ENCODE measurements at regions not wholly inside any gene's neighbourhood (a gene's known extent, or its start where the extent isn't known, plus 50 kb on each side); places are given as distances from the start of the nearest gene placed in this dataset.

DNA sequence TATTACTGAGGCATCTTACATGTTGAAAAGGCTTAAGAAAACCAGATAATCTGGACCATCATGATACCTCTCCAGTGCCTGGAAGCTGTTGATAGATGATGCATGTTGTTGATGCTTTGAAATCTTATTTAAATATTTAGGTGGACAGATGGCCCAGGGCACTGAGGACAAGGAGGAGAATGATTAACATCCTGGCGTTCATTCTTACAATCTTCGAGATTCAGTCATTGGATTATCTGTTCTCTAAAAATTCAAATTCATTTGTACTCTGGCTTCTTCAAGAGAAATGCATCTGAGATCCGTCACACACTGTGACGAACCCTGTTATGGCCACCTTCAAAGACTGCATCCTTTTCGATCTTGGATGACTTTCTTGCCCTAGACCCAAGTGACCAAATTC, 121.3 kb upstream of the IGF1 start:
- 65 to 69% methylated on average over 4 to 5 of the region's 5 CpGs for WGBS, 2 donors (ENCODE audit: low coverage in 1 of 2)
- no peak overlapping the region for H3K27ac ChIP-seq
- H3K27me3 ChIP-seq, result no peaks in the 10 kb centered on the region
- H3K4me3 ChIP-seq, result no peak overlapping the region
- H3K36me3 ChIP-seq, result no peaks in the 10 kb centered on the region
- ATAC-seq, result no peak
- H3K4me1 ChIP-seq, result no peaks in the 10 kb centered on the region
- no peak for TF ChIP-seq POLR2A (IDR thresholded peaks at IDR 0.05)
- TF ChIP-seq CTCF (IDR thresholded peaks at IDR 0.05), result no peak
- no peak for TF ChIP-seq POLR2AphosphoS5 (IDR thresholded peaks at IDR 0.05)
- no peak for TF ChIP-seq EP300 (IDR thresholded peaks at IDR 0.05)
- H3K9me3 ChIP-seq, result peaks cover 0 to 5% (median 0%) of the 10 kb centered on the region in 3 donors

GRCh38 chr12:102596687-102597086, 116.3 kb upstream of the IGF1 start:
- Histone ChIP-seq H3K4me1 (no peaks in the 10 kb centered on the region), H3K27me3 (no peaks in the 10 kb centered on the region), H3K27ac (no peak overlapping the region), H3K9me3 (no peaks in the 10 kb centered on the region), H3K36me3 (no peaks in the 10 kb centered on the region), H3K4me3 (no peak overlapping the region)
- ATAC-seq, result no peak
- 85% methylated on average over 2 of the region's 2 CpGs; no CpG with 5 or more reads in 1 of the 2 donors for WGBS, 2 donors (ENCODE audit: low coverage in 1 of 2)
- TF ChIP-seq POLR2A (IDR thresholded peaks at IDR 0.05), result no peak
- TF ChIP-seq EP300 (IDR thresholded peaks at IDR 0.05), result no peak
- no peak for TF ChIP-seq CTCF (IDR thresholded peaks at IDR 0.05)
- TF ChIP-seq POLR2AphosphoS5 (IDR thresholded peaks at IDR 0.05), result no peak

GRCh38 chr12:102596031-102596430, 115.7 kb upstream of the IGF1 start:
- H3K9me3 ChIP-seq, result no peaks in the 10 kb centered on the region
- H3K4me3 ChIP-seq, result no peak overlapping the region
- H3K27me3 ChIP-seq, result no peaks in the 10 kb centered on the region
- no peaks in the 10 kb centered on the region for H3K4me1 ChIP-seq
- whole genome bisulfite sequencing, 2 donors (ENCODE audit: low coverage in 1 of 2), result 90 to 97% methylated on average over 3 to 4 of the region's 8 CpGs
- H3K36me3 ChIP-seq, result no peaks in the 10 kb centered on the region
- ATAC-seq, result no peak
- TF ChIP-seq POLR2AphosphoS5 (IDR thresholded peaks at IDR 0.05), result no peak
- TF ChIP-seq CTCF (IDR thresholded peaks at IDR 0.05), result no peak
- TF ChIP-seq EP300 (IDR thresholded peaks at IDR 0.05), result no peak
- no peak for TF ChIP-seq POLR2A (IDR thresholded peaks at IDR 0.05)
- no peak overlapping the region for H3K27ac ChIP-seq

DNA sequence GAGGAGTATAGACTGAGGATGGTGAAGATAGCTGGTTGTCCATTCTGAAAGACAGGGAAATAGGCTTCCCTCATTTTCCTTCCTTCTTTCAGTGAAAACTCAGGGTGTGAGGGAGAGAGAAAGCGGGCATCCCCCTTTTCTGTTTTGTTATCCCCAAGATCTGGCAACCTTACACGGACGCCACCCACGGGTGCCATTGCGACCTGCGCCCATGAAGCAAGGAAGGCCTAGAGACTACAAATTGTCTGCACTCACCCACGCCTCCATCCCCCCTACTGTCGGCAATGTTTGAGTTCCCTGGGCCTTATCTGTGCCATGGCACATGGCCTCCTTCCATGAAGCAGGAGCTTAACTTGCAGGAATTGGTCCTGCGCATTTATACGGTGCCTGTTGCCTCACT, 115.0 kb upstream of the IGF1 start:
- WGBS, 2 donors (ENCODE audit: low coverage in 1 of 2), result 91% methylated on average over 9 of the region's 10 CpGs; no CpG with 5 or more reads in 1 of the 2 donors
- no peak overlapping the region for H3K4me3 ChIP-seq
- peaks cover 0 to 3% (median 0%) of the 10 kb centered on the region in 3 donors for H3K9me3 ChIP-seq
- TF ChIP-seq POLR2AphosphoS5 (IDR thresholded peaks at IDR 0.05), result no peak
- no peak for TF ChIP-seq CTCF (IDR thresholded peaks at IDR 0.05)
- TF ChIP-seq POLR2A (IDR thresholded peaks at IDR 0.05), result no peak
- TF ChIP-seq EP300 (IDR thresholded peaks at IDR 0.05), result no peak
- H3K27ac ChIP-seq, result no peak overlapping the region
- H3K36me3 ChIP-seq, result no peaks in the 10 kb centered on the region
- ATAC-seq, result no peak
- no peaks in the 10 kb centered on the region for H3K4me1 ChIP-seq
- H3K27me3 ChIP-seq, result no peaks in the 10 kb centered on the region

GRCh38 chr12:102593134-102593533, 112.8 kb upstream of the IGF1 start:
- no peaks in the 10 kb centered on the region for H3K36me3 ChIP-seq
- no peak overlapping the region for H3K27ac ChIP-seq
- no peak overlapping the region for H3K4me3 ChIP-seq
- no peaks in the 10 kb centered on the region for H3K27me3 ChIP-seq
- H3K4me1 ChIP-seq, result no peaks in the 10 kb centered on the region
- H3K9me3 ChIP-seq, result peaks cover 0 to 7% (median 0%) of the 10 kb centered on the region in 3 donors
- ATAC-seq, result no peak
- TF ChIP-seq EP300 (IDR thresholded peaks at IDR 0.05), result no peak
- no peak for TF ChIP-seq POLR2A (IDR thresholded peaks at IDR 0.05)
- TF ChIP-seq CTCF (IDR thresholded peaks at IDR 0.05), result no peak
- no peak for TF ChIP-seq POLR2AphosphoS5 (IDR thresholded peaks at IDR 0.05)
- WGBS, 2 donors (ENCODE audit: low coverage in 1 of 2), result 57 to 67% methylated on average over 1 to 3 of the region's 4 CpGs

Data from gastroesophageal sphincter (tissue), 4 donors.